IPS-18c (cell line): ENCODE measurements at regions not wholly inside any gene's neighbourhood (a gene's known extent, or its start where the extent isn't known, plus 50 kb on each side); places are given as distances from the start of the nearest gene placed in this dataset.
A peak's percentile ranks its signal among the peaks of the same experiment; 100 is the strongest.
"Not testable (repeated sequence)": the region's sequence is repeated elsewhere in the genome, so short reads cannot be mapped to it uniquely, and the experiment has no call there.

Source experiments
- H3K4me3 ChIP-seq: 2 replicates; pipeline ENCODE4 v1.7.0; 2013; ENCODE audit warnings: low read depth, mild to moderate bottlenecking, low read length, moderate library complexity; ENCODE audit not compliant: insufficient read depth
- H3K9me3 ChIP-seq: one replicate; pipeline ENCODE4 v1.6.1; 2013; ENCODE audit warnings: mild to moderate bottlenecking, low read length, moderate library complexity; ENCODE audit not compliant: control insufficient read depth, insufficient read depth

DNA sequence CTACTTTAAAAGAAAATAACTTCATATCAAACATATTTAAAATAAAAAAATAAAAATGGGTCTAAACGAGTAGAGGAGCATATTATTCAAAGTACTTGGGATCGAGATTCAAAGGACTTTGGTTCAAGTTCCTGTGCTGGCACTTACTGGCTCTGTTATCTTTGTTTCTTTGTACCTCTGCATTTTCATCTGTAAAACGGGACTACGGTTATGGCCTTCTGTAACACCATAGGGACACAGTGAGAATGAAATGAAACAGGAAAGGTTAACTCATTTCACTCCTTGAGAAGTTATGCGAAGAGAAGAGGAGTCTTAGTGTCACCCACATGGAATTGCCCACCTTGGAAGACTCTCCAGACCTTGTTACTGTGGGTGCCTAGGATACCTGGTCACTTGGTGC, 379.1 kb upstream of the CCL2 start:
- H3K9me3 ChIP-seq = peaks cover 6% of the 10 kb centered on the region
- H3K4me3 ChIP-seq = no peak overlapping the region

DNA sequence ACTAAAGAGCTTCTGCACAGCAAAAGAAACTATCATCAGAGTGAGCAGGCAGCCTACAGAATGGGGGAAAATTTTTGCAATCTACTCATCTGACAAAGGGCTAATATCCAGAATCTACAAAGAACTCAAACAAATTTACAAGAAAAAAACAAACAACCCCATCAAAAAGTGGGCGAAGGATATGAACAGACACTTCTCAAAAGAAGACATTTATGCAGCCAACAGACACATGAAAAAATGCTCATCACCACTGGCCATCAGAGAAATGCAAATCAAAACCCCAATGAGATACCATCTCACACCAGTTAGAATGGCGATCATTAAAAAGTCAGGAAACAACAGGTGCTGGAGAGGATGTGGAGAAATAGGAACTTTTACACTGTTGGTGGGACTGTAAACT, 372.8 kb upstream of the CCL2 start:
- not testable (repeated sequence) for H3K4me3 ChIP-seq, H3K9me3 ChIP-seq

DNA sequence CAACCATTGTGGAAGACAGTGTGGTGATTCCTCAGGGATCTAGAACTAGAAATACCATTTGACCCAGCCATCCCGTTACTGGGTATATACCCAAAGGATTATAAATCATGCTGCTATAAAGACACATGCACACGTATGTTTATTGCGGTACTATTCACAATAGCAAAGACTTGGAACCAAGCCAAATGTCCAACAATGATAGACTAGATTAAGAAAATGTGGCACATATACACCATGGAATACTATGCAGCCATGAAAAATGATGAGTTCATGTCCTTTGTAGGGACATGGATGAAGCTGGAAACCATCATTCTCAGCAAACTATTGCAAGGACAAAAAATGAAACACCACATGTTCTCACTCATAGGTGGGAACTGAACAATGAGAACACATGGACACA, 372.4 kb upstream of the CCL2 start:
- H3K4me3 ChIP-seq, H3K9me3 ChIP-seq: not testable (repeated sequence)

DNA sequence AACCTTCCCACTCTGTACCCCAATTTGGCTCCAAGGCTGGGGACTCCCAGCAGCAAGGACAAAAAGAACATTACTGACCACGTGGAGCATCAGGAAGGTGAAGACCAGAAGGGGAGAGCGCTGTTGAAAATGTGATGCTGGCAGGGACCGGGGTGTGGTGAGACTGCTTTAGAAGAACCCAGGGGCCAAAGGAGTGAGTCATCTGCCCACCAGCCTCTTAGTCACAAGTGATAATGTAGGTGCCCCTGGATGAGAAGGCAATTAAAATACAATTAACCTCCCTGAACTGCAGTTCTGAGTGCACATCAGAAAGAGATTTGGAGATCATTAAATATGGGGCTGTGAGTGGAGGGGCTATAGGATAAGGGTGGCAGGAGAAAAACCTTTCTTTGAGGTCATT, 366.6 kb upstream of the CCL2 start:
- H3K4me3 ChIP-seq = no peak overlapping the region
- no peaks in the 10 kb centered on the region for H3K9me3 ChIP-seq

DNA sequence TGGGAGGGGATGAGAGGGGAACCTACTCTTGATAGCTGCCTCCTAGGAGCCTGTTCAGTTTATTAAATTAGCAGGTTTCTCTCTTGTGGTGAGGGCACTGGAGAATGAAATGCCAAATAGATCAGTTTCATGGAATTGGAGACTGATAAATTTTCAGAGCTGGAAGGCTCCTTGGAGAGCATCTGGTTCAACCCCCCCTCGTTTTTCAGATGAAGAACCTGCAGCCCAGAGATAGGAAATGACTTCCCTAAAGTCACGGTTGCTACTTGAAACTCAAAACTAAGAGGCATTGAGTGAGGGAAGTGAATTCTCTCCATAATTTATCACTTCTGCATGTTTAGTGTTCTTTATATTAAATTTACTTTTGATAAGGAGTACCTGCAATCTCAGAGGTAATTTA, 366.0 kb upstream of the CCL2 start:
- H3K4me3 ChIP-seq = no peak overlapping the region
- H3K9me3 ChIP-seq = no peaks in the 10 kb centered on the region

DNA sequence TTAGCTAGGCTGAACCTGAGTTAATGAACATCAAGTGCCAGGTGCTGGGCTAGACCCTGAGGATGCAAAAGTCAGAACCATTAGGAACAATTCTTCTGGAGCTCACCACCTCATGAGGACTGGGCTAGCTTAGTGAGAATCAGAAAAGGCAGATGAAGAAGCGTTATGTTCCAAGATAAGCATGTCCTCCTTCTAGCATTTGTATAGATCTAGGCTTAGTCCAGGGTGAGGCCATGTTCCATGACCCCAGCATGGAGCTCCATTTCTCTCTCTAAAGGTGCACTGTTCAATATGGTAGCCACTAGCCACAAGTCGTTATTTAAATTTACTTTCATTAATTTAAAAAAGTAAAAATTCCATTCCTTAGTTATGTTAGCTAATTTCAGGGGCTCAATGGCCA, 365.3 kb upstream of the CCL2 start:
- no peaks in the 10 kb centered on the region for H3K9me3 ChIP-seq
- H3K4me3 ChIP-seq = no peak overlapping the region

DNA sequence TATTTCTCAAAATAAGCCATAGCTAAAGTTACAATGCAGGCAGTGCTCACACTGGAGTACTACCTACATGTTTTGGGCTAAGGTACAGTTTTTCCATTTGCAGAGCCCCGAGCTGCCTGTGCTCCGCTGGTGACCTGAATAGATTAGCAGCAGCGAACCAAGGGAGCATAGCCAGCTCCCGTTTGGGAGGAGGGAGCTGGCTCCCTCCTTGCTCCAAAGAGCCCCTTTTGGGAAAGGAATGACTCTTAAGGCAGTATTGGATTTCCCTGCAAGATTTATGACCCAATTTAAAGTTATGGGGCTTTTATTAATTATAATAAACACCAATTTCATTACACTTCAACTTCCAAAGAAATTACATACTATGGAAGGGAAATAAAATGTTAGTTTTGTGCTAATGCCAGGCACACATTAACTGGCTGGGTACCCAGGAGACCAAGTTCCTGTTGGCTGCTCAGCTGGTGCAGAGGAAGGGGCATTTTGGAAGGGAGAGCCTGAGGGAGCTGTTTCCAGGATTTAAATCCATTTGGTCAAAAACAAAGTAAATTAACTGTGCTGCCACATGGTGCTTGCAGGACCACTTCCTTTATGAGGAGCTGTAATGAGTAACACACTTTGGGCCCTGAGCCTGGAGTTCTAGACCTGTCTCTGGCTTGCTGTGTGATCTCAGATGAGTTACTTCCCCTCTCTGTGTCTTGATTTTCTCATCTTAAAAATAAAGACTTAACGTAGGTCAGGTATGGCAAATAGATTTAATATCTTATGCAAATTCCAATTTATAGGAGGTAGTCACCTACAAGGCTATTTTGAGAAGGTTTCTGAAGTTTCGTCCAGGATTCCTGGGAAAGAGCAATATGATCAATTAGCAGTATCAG, 362.1 kb upstream of the CCL2 start:
- no peaks in the 10 kb centered on the region for H3K9me3 ChIP-seq
- no peak overlapping the region for H3K4me3 ChIP-seq

DNA sequence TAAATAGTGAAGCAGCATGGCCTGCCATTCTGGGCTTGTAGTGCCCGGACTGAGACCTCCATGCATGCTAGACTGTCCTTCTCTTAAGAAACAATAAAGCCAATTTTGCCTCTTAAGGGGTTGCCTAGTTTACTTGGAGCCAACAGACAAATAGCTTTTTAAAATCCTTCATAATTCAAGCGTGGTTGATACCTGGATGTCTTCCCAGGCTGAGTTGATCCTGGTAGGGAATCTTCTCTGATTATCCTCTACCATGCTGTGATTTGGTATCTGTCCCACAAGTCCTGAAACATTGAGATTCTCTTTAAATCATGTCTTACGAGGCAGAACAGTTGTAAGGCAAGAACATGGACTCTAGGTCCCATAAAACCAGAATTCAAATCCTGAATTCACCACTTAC, 359.6 kb upstream of the CCL2 start:
- Histone ChIP-seq H3K9me3 (no peaks in the 10 kb centered on the region), H3K4me3 (no peak overlapping the region)

DNA sequence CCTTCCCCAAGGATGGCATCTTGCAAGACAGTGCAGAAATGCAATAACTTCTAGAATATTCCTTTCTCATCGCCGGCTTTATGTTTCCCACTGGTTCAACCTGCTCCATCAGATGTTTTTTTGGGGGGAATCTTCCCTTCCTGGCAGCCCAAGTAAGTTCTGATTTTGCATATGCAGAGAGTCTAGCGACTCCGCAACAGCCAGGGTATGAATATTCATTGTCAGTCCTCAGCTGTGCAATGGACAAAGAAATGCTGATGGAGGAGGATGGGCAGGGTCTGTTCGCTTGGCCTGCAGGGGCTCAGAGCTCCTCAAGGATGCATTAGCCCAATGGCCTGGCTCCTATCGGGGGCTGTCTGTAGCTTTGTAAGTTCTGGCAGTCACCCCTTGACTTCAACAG, 358.8 kb upstream of the CCL2 start:
- Histone ChIP-seq H3K9me3 (no peaks in the 10 kb centered on the region), H3K4me3 (peak overlapping the region; percentile 34; the same call in 1 of the 2 replicates)

DNA sequence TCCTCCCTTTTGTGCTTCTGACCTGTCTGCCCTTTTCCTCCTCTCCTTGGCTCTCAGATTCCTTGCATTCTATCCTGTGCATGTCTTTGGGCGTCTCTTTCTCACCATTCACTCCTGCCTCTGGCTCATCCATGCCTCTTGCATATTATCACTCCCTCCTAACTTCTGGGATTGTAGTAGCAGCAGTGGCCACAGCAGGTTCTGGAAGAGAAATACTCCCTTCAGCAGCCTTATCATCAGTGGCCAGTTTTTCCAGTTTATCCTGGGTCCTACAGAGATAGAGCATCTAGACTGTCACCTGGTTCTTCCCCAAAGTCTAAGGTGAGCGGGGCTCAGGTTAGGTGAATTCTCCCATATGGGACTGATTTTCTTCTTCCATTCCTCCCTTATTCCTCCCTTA, 354.0 kb upstream of the CCL2 start:
- Histone ChIP-seq H3K4me3 (no peak overlapping the region), H3K9me3 (peaks cover 2% of the 10 kb centered on the region)

DNA sequence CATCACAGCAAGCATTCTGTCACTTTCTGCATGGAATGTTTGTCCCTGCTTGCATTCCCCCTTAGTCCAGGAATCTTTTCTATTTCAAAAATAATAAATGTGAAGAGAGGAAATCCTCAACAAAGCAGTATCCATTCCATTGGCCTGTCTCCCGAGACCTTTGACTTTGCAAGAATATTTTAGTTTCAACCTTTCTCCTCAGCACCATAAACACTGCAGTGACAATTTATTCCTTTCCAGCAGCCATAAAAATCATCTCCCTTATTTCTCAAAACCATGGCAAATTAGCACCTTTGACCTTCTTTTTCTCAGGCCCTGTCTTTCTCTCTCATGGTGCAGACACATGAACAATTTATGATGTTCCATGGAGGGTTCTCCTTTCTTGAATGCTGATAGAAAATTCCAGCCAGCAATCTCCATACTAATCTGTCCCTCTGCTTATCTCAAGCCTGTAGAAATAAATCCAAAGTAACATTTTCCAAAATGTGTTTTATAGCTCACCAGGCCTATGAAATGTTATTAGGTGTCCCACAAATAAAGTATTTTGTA, 352.1 kb upstream of the CCL2 start:
- H3K4me3 ChIP-seq = no peak overlapping the region
- peaks cover 2% of the 10 kb centered on the region for H3K9me3 ChIP-seq

DNA sequence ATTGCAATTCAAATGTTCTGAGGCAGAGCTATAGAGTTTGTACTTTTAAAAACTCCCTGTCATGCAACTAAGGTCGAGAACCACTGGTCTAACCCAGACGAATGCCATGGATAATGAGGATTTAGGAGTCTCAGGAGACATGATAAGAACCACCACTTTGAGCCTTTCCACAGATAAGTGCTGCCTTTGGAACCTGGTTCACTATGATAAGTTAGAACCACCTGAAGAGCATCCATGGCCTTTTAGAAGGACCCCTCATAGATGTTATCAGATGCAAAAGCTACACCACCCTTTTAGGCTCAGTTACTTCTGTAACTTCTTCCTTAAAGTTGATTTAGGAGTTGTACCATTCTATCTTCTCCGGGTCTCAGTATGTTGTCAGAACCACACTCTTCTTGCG, 350.6 kb upstream of the CCL2 start:
- Histone ChIP-seq H3K4me3 (no peak overlapping the region), H3K9me3 (peaks cover 2% of the 10 kb centered on the region)

DNA sequence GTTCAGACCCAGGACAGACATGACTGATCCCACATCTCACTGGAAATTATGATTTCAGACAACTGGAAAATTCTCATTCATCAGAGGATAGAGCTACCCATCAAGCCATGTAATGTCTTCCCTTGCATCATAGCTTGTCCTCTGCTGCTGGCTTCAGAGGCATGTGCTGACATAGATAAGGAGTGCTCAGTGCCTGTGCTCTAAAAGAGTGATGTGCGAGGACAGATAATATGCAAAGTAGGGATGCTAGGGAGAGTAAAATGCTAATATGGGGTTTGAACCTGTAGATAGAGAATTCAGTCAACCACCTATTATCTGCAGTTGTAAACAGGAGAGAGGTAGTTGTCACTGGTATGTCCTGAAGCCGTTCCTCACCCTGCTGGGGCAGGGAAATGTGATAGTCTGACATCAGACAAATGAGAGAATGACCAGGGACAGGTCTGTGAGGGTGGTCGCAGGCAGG, 349.7 kb upstream of the CCL2 start:
- Histone ChIP-seq H3K4me3 (no peak overlapping the region; the same call in 1 of the 2 replicates), H3K9me3 (peaks cover 2% of the 10 kb centered on the region)

DNA sequence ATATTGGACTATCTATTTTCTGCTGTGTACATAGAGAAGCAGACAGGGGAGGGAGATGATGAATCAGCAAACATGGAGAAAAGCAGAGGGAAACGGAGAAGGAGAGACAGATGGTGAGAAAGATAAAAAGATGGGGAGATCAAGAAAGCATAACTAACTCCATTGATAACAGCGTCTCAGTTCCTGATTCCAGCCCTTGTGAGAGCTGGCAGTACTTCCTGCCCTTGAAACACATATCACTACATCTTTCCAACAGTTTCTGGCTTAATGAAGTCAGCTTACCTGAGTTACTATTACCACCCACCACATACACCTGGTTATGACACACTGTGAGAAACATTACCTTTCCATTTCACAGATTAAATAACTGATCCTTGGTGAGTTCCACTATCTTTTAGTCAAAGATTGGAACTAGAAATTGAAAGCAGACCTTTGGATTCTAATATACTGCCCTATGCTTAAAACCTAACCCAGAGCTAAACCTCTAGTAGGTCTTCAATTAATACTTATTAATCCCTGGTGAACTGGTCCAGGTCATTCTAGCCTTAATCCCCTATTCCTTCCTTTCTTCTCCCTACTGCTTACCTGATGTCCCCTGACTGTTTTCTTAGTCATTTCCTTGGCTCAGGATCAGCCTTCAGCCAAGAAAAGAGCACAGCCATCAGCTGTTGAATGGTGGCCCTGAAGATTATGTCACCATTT, 346.6 kb upstream of the CCL2 start:
- Histone ChIP-seq H3K4me3 (no peak overlapping the region), H3K9me3 (peaks cover 2% of the 10 kb centered on the region)

DNA sequence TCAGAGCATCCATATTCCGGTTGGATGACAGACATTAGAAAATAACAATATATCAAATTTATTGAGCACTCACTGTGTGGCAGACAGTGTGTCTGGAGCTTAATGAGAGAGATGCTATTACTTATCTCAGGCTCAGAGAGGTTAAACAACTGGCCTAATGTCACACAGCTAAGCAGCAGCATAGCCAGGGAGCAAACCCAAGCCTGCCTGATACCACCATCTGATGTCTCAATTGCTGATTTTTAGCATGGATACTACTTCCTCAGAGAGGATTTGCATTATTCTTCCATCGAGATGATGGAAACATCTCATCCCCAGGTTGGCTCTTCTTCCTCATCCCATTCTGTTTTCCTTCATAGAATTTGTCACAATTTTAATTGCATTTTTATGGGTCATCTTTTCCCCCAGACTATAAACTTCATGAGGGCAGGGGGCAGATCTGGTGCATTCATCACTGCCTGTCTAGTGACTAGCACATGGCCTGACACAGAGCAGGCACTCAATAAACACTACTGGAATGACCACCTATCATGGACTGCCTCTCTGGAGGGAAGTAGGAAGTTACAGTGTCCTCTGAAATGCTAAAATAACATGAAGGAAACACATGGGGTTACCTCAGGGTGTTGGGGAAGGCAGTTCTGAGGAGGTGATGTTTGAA, 344.8 kb upstream of the CCL2 start:
- peaks cover under 1% of the 10 kb centered on the region for H3K9me3 ChIP-seq

DNA sequence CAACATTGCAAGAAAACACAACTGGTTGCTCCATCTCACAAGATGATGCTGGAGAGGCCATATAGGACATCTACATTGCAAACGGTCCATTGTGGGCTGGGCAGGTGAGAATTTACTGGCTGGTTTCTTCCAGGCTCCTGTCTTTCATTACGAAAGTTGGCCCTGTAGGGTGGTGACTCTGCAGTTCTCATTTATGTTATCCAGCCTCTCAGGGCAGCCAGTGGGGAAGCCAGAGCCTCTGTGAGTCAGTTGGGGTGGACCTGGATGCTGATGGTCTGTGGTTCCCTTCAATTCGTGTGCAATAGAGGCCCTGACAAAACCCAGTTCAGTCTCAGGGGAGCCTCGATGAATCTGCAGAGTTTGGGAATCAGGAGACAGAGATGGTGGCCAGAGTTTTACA, 341.0 kb upstream of the CCL2 start:
- Histone ChIP-seq H3K9me3 (no peaks in the 10 kb centered on the region), H3K4me3 (no peak overlapping the region)

More for the DNA sequence above, 344.8 kb upstream of the CCL2 start:
- no peak overlapping the region for H3K4me3 ChIP-seq

DNA sequence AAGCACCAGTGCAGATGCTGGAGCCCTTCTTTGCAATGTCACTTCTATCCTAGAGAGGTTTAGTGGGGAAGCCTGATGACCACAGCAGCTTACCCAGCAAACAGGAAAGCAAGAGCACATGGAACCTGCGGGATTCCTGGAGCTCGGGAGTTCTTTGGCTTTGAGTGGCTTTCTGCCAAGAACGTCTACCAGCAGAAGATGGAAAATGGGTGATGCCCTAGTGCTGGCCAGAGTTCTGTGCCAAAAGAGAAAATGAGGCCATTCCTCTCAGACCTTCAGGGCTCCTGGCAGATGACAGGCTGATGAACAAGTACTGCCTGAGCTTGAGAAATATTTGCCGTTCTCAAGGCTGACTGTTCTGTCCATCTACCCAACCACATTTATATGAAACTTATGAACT, 332.1 kb upstream of the CCL2 start:
- Histone ChIP-seq H3K9me3 (no peaks in the 10 kb centered on the region), H3K4me3 (no peak overlapping the region)

DNA sequence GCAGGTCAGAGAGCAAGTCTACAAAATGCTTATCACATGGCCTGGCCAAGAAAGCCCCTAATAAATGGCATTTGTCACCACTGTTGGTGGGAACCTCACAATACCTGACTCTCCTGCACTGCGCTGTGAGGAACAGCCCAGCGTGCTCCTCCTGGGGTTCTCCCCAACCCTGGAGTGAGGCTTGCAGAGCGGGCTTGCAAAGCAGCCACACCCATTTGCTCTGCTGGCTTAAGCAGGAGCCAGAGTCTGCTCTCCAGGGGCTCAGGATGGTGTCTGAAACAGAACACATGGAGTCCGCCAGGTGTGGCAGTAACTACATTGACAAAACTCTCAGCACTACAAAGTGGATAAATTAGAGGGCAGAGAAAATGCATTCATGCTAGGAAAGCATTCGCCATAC, 331.0 kb upstream of the CCL2 start:
- no peaks in the 10 kb centered on the region for H3K9me3 ChIP-seq
- no peak overlapping the region for H3K4me3 ChIP-seq
